ENCODE measurements at regions not wholly inside any gene's neighbourhood (a gene's known extent, or its start where the extent isn't known, plus 50 kb on each side); places are given as distances from the start of the nearest gene placed in this dataset.

GRCh38 chr21:23633447-23633940, 1973.8 kb downstream of the MRPL39 start:
- no peaks in the 10 kb centered on the region for H3K36me3 ChIP-seq (ENCODE audit: insufficient read depth in 1 of 2, low read depth in 1 of 2)
- no peak for DNase-seq
- intact Hi-C loops (cut with DNase I), result no loop called here
- ATAC-seq, result no peak
- no peak overlapping the region for H3K27ac ChIP-seq
- no peaks in the 10 kb centered on the region for H3K9me3 ChIP-seq
- no peak for TF ChIP-seq CTCF (IDR thresholded peaks at IDR 0.05)
- no peak overlapping the region for H3K4me3 ChIP-seq
- H3K27me3 ChIP-seq (ENCODE audit: insufficient read depth in 3 of 3, low read length in 2 of 3), result no peaks in the 10 kb centered on the region
- 61 to 64% (median 61%) methylated on average over 5 of the region's 5 CpGs for WGBS, 3 donors
- no peaks in the 10 kb centered on the region for H3K4me1 ChIP-seq

GRCh38 chr21:23624281-23624680, 1983.0 kb downstream of the MRPL39 start:
- no peak for TF ChIP-seq CTCF (IDR thresholded peaks at IDR 0.05)
- 25 to 38% (median 34%) methylated on average over 3 of the region's 3 CpGs for WGBS, 3 donors
- DNase-seq, result no peak
- H3K4me1 ChIP-seq, result no peaks in the 10 kb centered on the region
- no peak overlapping the region for H3K27ac ChIP-seq
- H3K27me3 ChIP-seq (ENCODE audit: insufficient read depth in 3 of 3, low read length in 2 of 3), result no peaks in the 10 kb centered on the region
- no peaks in the 10 kb centered on the region for H3K36me3 ChIP-seq (ENCODE audit: insufficient read depth in 1 of 2, low read depth in 1 of 2)
- no peaks in the 10 kb centered on the region for H3K9me3 ChIP-seq
- intact Hi-C loops (cut with DNase I), result no loop called here
- ATAC-seq, result no peak
- no peak overlapping the region for H3K4me3 ChIP-seq

- intact Hi-C loops (cut with DNase I), result no loop called here
- no peak for DNase-seq
Observed at GRCh38 chr21:23613014-23613413, 1994.3 kb downstream of the MRPL39 start.

GRCh38 chr21:23612210-23612609, 1995.1 kb downstream of the MRPL39 start:
- no peak for TF ChIP-seq CTCF (IDR thresholded peaks at IDR 0.05)
- no peaks in the 10 kb centered on the region for H3K27me3 ChIP-seq (ENCODE audit: insufficient read depth in 3 of 3, low read length in 2 of 3)
- ATAC-seq (no peak), DNase-seq (no peak)
- H3K36me3 ChIP-seq (ENCODE audit: insufficient read depth in 1 of 2, low read depth in 1 of 2), result no peaks in the 10 kb centered on the region
- intact Hi-C loops (cut with DNase I), result no loop called here
- 75 to 95% (median 90%) methylated on average over 1 of the region's 1 CpG for WGBS, 3 donors
- H3K4me3 ChIP-seq, result no peak overlapping the region
- no peaks in the 10 kb centered on the region for H3K4me1 ChIP-seq
- no peaks in the 10 kb centered on the region for H3K9me3 ChIP-seq
- H3K27ac ChIP-seq, result no peak overlapping the region

More at GRCh38 chr21:23613014-23613413, 1994.3 kb downstream of the MRPL39 start:
- WGBS, 3 donors, result 63 to 81% (median 71%) methylated on average over 4 of the region's 4 CpGs
- ATAC-seq, result no peak
- no peaks in the 10 kb centered on the region for H3K27me3 ChIP-seq (ENCODE audit: insufficient read depth in 3 of 3, low read length in 2 of 3)
- no peak overlapping the region for H3K4me3 ChIP-seq
- H3K27ac ChIP-seq, result no peak overlapping the region
- no peak for TF ChIP-seq CTCF (IDR thresholded peaks at IDR 0.05)
- H3K36me3 ChIP-seq (ENCODE audit: insufficient read depth in 1 of 2, low read depth in 1 of 2), result no peaks in the 10 kb centered on the region
- H3K4me1 ChIP-seq, result no peaks in the 10 kb centered on the region
- no peaks in the 10 kb centered on the region for H3K9me3 ChIP-seq

GRCh38 chr21:23607782-23608431, 1999.4 kb downstream of the MRPL39 start:
- Histone ChIP-seq H3K9me3 (no peaks in the 10 kb centered on the region), H3K36me3 (ENCODE audit: insufficient read depth in 1 of 2, low read depth in 1 of 2) (no peaks in the 10 kb centered on the region)
- WGBS, 3 donors, result 63 to 77% (median 67%) methylated on average over 4 of the region's 4 CpGs

More at GRCh38 chr21:23607782-23608431, 1999.4 kb downstream of the MRPL39 start:
- H3K27ac ChIP-seq, result no peak overlapping the region
- no peak overlapping the region for H3K4me3 ChIP-seq
- no peak for ATAC-seq
- DNase-seq, result no peak
- H3K27me3 ChIP-seq (ENCODE audit: insufficient read depth in 3 of 3, low read length in 2 of 3), result no peaks in the 10 kb centered on the region
- intact Hi-C loops (cut with DNase I), result no loop called here
- H3K4me1 ChIP-seq, result no peaks in the 10 kb centered on the region
- TF ChIP-seq CTCF (IDR thresholded peaks at IDR 0.05), result no peak

Data from psoas muscle (tissue), 7 donors.